ENCODE measurements at regions not wholly inside any gene's neighbourhood (a gene's known extent, or its start where the extent isn't known, plus 50 kb on each side); places are given as distances from the start of the nearest gene placed in this dataset.
"Not testable (repeated sequence)": the region's sequence is repeated elsewhere in the genome, so short reads cannot be mapped to it uniquely, and the experiment has no call there.

DNA sequence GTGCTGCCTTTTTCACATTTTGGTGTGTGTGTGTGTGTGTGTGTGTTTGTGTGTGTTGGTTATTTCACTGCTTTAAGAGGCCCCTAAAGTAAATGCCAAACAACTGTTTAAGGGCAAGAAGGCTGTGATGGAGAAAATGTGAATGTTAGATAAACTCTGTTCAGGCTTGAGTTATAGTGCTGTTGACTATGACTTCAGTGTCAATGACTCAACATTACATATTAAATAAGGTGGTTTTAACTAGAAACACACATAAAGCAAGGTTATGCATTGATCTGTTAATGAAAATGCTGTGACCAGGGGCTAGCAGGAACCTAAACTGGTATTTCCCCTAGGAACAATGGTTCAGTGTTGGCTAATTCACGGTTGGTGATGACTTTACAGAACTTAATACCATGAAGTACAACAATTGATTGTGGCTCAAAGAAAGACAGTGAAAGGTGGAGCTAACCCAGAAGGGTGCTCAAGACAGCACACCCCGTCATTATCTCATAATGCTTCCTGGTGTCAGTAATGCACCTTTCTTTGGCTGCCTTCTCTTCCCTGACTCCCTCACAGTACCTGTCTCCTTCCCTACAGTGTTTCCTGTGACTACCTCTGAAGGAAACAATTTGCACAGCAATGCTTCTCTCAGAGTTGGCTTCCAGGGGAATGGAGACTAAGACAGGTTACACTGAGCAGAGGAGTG, 116.1 kb downstream of the RIN2 start:
- no peak for DNase-seq (ENCODE audit: low spot score)

DNA sequence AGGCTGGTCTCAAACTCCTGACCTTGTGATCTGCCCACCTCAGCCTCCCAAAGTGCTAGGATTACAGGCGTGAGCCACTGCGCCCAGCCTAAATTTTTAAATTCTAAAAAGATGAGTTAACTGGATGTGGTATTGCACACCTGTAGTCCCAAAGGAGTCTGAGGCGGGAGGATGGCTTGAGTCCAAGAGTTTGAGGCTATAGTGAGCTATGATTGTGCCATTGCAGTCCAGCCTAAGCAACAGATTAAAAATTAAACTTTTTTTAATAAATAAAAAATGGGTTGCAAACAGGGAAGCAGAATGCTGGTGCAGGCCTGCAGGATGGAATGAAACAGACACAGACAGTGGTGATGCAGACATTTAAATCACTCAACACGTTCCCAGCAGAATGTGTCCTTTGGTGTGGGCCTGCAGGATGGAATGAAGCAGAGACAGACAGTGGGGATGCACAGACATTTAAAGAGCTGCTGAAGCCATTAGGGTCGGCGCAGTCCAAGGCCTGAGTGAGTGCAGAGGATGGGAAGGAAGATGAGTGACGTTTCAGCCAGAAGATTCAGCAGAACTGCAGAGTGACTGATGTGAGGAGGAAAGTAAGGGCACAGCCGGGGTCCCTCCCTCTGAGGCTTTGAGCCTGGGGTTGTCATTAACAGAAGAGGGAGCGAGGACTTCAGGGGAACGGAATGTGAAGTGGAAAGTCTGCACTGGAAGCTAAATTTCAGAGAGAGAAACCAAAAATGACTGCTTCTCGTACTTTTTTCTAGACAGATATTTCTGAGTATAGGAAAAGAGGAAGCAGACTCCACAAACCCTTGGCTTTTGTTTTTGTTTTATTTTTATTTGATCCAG, 117.5 kb downstream of the RIN2 start:
- peak; percentile 43 for DNase-seq (ENCODE audit: low spot score)

DNA sequence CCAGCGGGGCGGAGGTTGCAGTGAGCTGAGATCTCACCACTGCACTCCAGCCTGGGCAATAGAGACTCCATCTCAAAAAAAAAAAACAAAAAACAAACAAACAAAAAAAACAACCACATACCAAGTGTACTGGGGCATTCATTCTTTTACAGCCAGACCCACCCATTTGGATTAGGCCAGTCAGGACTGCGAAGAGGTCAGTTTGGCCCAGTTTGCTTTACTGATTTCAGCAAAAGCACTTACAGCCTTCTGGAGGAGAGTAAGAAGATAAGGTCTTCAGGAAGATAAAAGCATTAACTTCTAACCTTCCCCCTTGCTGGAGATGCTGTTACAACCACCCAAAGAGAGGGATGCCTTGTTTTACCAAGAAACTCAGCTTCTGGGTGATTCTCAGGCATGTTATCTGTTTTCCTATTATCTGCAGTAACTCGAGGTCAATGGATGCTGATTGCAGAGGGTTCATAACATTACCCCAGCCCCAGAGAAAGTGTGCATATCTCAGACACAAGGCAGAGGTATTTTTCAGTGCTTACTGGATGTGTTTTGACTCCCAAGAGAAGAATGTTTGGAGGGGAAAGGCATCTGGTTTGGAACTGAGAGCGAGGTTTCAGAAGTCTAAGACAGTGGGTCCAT, 118.9 kb downstream of the RIN2 start:
- no peak for DNase-seq (ENCODE audit: low spot score)

DNA sequence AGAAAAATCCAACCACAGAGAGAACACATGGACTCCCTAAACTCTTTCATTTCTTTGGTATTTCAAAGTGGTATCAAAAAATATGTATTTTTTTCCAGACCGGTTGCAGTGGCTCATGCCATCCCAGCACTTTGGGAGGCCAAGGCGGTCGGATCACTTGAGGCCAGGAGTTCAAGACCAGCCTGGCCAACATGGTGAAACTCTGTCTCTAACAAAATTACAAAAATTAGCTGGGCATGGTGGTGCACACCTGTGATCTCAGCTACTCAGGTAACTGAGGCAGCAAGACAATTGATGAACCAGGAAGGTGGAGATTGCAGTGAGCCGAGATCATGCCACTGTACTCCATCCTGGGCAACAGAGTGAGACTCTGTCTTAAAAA, 121.8 kb downstream of the RIN2 start:
- DNase-seq (ENCODE audit: low spot score): not testable (repeated sequence)

GRCh38 chr20:19880256-19881079, 122.4 kb downstream of the RIN2 start:
- DNase-seq (ENCODE audit: low spot score): no peak

DNA sequence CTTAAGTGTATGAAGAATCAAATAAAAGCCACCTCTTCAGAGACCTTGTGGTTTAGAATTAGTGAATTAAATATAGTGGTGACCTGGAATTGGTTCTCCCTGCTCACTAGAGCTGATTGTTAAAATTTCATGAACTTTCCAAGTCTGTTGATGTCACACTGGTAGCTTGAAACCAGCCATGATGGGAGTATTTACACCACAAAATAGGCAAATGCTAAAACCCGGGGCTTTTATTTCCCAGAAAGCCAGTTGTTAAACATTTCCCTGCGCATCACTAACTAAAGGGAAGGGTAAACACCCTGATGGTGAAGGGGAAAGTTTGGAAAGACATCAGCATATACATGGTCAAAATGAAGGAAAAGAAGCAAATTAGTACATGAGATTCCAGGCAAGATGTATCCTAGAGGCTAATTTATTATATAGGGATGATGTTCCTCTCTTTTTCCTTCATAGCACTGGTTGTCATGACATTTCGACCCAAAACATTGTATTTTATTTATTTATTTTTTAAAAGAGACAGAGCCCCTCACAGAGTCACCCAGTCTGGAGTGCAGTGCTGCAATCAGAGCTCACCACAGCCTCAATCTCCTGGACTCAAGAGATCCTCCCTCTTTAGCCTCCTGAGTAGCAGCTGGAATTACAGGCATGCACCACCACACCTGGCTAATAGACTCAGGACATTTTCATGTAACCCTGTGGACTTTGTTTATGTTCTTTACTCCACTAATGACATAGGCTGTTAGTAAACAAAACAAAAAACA, 123.2 kb downstream of the RIN2 start:
- no peak for DNase-seq (ENCODE audit: low spot score)

- DNase-seq (ENCODE audit: low spot score): no peak
Measured at GRCh38 chr20:19881990-19882389, 123.9 kb downstream of the RIN2 start.

GRCh38 chr20:19882446-19882845, 124.4 kb downstream of the RIN2 start:
- no peak for DNase-seq (ENCODE audit: low spot score)

DNA sequence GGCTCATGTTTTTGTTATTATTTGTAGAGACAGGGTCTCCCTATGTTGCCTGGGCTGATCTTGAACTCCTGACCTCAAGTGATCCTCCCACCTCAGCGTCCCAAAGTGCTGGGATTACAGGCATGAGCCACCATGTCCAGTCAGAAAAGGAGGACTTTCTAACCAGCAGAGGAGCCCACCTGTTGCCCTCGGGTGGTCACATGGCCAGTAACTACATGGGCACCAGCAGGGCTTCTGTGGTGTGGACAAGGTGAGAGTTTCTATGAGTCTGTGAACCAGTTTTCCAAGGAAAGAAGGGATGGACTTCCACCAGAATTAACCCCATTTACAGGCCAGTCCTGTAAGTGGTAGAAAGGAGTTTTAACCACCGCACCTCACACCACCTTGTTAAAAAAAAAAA, 125.4 kb downstream of the RIN2 start:
- DNase-seq (ENCODE audit: low spot score): no peak

GRCh38 chr20:19885594-19885938, 127.5 kb downstream of the RIN2 start:
- DNase-seq (ENCODE audit: low spot score): no peak

GRCh38 chr20:19885939-19886660, 128.0 kb downstream of the RIN2 start:
- peak; percentile 45 for DNase-seq (ENCODE audit: low spot score)

DNA sequence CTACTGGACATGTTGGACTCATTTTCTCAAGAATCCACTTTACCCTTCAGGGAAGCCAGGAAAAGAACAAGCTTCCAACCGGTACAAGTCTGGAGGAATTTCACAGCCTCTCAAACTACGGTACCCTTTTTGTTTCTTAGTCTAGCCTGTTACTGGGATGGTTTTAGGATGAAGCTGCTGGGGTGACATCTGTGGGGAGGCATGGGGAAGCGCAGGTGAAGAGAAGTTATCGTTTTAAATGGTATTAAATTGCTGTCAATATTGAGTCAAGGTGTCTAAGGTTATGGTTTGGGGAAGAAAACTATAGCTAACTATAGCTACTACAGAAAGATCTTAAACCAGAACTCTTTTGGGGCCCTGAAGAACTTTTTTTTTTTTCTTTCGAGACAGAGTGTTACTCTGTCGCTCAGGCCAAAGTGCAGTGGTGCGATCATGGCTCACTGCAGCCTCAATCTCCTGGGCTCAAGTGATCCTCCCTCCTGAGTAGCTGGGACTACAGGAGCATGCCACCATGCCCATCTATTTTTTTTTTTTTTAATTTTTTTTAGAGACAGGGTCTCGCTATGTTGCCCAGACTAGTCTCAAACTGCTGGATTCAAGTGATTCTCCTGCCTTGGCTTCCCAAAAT, 128.7 kb downstream of the RIN2 start:
- DNase-seq (ENCODE audit: low spot score): no peak

- DNase-seq (ENCODE audit: low spot score): no peak
Measured at GRCh38 chr20:19887556-19888268, 129.4 kb upstream of the NAA20 start.

DNA sequence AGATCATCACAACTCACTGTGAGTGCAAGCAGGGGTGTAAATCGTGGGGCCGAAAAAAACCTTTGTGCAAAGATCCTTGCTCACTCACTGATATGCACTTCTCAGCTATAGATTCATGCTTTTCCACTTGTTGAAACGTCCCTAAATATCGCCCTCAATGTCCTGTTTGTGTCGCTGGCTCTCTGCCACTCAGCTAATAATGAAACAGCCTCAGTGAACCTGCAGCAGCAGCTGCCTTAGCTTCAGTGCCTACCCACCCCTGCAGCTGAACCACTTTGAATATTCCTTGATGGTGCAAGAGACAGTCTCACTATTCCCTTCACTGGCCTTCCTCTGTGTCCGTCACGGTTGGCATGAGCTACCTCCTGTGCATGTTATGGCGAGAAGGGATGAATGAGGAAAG, 128.9 kb upstream of the NAA20 start:
- no peak for DNase-seq (ENCODE audit: low spot score)

GRCh38 chr20:19889011-19889953, 127.9 kb upstream of the NAA20 start:
- DNase-seq (ENCODE audit: low spot score): peak; percentile 88

DNA sequence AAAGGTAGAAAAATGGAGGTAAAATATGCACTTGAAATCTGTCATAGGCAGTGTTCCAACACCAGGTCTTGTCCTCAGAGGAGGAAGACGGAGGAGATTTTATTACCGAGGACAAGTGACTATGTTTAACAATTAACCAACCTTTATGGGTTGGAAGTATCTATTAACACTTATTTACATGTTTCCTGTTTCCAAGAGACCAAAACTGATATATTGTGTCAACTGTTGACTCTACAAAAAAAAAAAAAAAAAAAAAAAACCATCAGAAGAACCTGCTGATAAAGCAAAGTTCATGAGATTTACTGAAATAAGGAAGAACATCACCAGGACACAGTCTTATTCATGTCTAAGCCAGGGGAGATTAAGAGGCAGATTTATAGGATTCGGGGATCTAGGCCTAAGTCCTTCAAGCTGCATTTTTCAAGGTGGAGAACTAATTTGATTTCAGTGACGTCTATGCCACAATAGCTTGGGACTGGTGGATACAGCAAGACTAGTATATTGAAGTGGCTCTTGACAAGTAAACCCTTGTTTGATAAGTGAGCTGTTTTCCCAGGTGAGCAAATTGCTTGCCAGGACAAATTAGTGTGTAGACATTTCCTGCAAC, 126.6 kb upstream of the NAA20 start:
- no peak for DNase-seq (ENCODE audit: low spot score)

- DNase-seq (ENCODE audit: low spot score): no peak
Measured at GRCh38 chr20:19893356-19893755, 123.8 kb upstream of the NAA20 start.

- no peak for DNase-seq (ENCODE audit: low spot score)
Measured at GRCh38 chr20:19895761-19896160, 121.4 kb upstream of the NAA20 start.
